GM12878 (cell line): ENCODE measurements at regions not wholly inside any gene's neighbourhood (a gene's known extent, or its start where the extent isn't known, plus 50 kb on each side); places are given as distances from the start of the nearest gene placed in this dataset.

Experiments
- ATAC-seq: fragments of 200-7000 bp; cut with Tn5 transposase; 3 replicates; pipeline ENCODE4 v1.9.1; 2020; ENCODE audit warnings: mild to moderate bottlenecking, moderate library complexity
- BruUV-seq: library from RNA; stranded (reverse); fragments of 400-500 nt; replicated peaks from 2 replicates; lab custom pipeline; 2021; lab: Mats Ljungman, UMichigan
- CTCF ChIA-PET: fragments of 300-600 bp; sonication (Branson Sonifier 250); formaldehyde crosslinking; extraction: SDS; loops from one replicate; lab custom pipeline; 2021; ENCODE audit warnings: inconsistent platforms; lab: Yijun Ruan, JAX
- POLR2A ChIA-PET: fragments of 350-600 bp; formaldehyde crosslinking; extraction: SDS; loops from one replicate; lab custom pipeline; 2021; ENCODE audit warnings: inconsistent platforms; lab: Charles Lee
- RAD21 ChIA-PET: fragments of 300-600 bp; sonication (Branson Sonifier 250); formaldehyde crosslinking; loops from one replicate; lab custom pipeline; 2023; ENCODE audit warnings: antibody characterized with exemption; ENCODE audit not compliant: unreplicated experiment; lab: Charles Lee
- SMC1A ChIA-PET: fragments of 300-600 bp; sonication (Branson Sonifier 250); formaldehyde crosslinking; loops from one replicate; lab custom pipeline; 2023; ENCODE audit not compliant: unreplicated experiment, uncharacterized antibody; lab: Charles Lee
- DNase-seq: peaks from one replicate; pipeline ENCODE4 v3.0.0-alpha.2; 2011; ENCODE audit warnings: low read depth, low spot score
- FAIRE-seq: peaks from 3 replicates; lab custom pipeline; 2011; peaks lifted over from hg19 to GRCh38; lab: Jason Lieb, UNC
- H2AFZ ChIP-seq: 2 replicates; pipeline ENCODE4 v1.6.0; 2011; ENCODE audit warnings: low read depth, low read length, control low read depth; ENCODE audit not compliant: control insufficient read depth
- H3K27ac ChIP-seq: 2 replicates; pipeline ENCODE4 v1.5.1; 2011; ENCODE audit warnings: control low read depth; ENCODE audit not compliant: control insufficient read depth, insufficient read depth
- H3K27me3 ChIP-seq, 2 experiments: replicated peaks in 1 of 2; 2 replicates each; pipeline versions ENCODE4 v1.6.0 to v1.6.1; 2011; ENCODE audit warnings: low read length in 1 of 2; ENCODE audit not compliant: control insufficient read depth in 2 of 2, insufficient read depth in 2 of 2
- H3K36me3 ChIP-seq, 2 experiments: 2 replicates each; pipeline ENCODE4 v1.5.1; 2011; ENCODE audit warnings: low read length in 1 of 2; ENCODE audit not compliant: control insufficient read depth in 2 of 2, insufficient read depth in 2 of 2
- H3K4me1 ChIP-seq: 2 replicates; pipeline ENCODE4 v1.6.1; 2011; ENCODE audit warnings: mild to moderate bottlenecking, low read length, moderate library complexity, mixed read lengths; ENCODE audit not compliant: control insufficient read depth, insufficient read depth
- H3K4me2 ChIP-seq: 2 replicates; pipeline ENCODE4 v1.6.0; 2011; ENCODE audit warnings: control low read depth; ENCODE audit not compliant: control insufficient read depth, insufficient read depth
- H3K4me3 ChIP-seq: fragments of 200-600 bp; sonication (generic); 2 replicates; pipeline ENCODE4 v1.5.1; 2016
- H3K79me2 ChIP-seq: 2 replicates; pipeline ENCODE4 v1.6.0; 2011; ENCODE audit warnings: low read length; ENCODE audit not compliant: control insufficient read depth, insufficient read depth
- H3K9ac ChIP-seq: 2 replicates; pipeline ENCODE4 v1.8.0; 2011; ENCODE audit warnings: low read length, control low read depth, mixed read lengths; ENCODE audit not compliant: control insufficient read depth, insufficient read depth
- H3K9me3 ChIP-seq: replicated peaks from 3 replicates; pipeline ENCODE4 v1.5.1; 2011; ENCODE audit warnings: mild to moderate bottlenecking, low read length; ENCODE audit not compliant: control insufficient read depth, insufficient read depth
- H4K20me1 ChIP-seq: 2 replicates; pipeline ENCODE4 v1.6.0; 2011; ENCODE audit not compliant: control insufficient read depth, insufficient read depth
- BRCA1 ChIP-seq: IDR thresholded peaks from 2 replicates; pipeline ENCODE4 v1.6.1; 2011; ENCODE audit warnings: low read depth, low read length, improper control_type of control experiment
- CBX5 ChIP-seq: sonication (generic); IDR thresholded peaks from 2 replicates; pipeline ENCODE4 v1.6.1; 2016; ENCODE audit warnings: low read depth, moderate library complexity, mild to moderate bottlenecking, inconsistent platforms
- CEBPZ ChIP-seq: fragments of 150-350 bp; IDR thresholded peaks from 2 replicates; pipeline ENCODE4 v1.6.1; 2016; ENCODE audit warnings: low read depth, low read length
- CHD2 ChIP-seq: IDR thresholded peaks from 2 replicates; pipeline ENCODE4 v1.6.1; 2011; ENCODE audit warnings: low read depth, low read length, improper control_type of control experiment, borderline replicate concordance
- CUX1 ChIP-seq: IDR thresholded peaks from 2 replicates; pipeline ENCODE4 v1.6.1; 2012; ENCODE audit warnings: improper control_type of control experiment, low read depth, low read length; ENCODE audit not compliant: insufficient replicate concordance
- ELK1 ChIP-seq: IDR thresholded peaks from 2 replicates; pipeline ENCODE4 v1.6.1; 2012; ENCODE audit warnings: low read depth, low read length, improper control_type of control experiment
- JUND ChIP-seq: IDR thresholded peaks from 2 replicates; pipeline ENCODE4 v1.6.1; 2012; ENCODE audit warnings: low read depth, mild to moderate bottlenecking, low read length, improper control_type of control experiment, moderate library complexity
- NFYA ChIP-seq: IDR thresholded peaks from 2 replicates; pipeline ENCODE4 v1.6.1; 2011; ENCODE audit warnings: low read depth, mild to moderate bottlenecking, low read length, improper control_type of control experiment, borderline replicate concordance
- SMARCA5 ChIP-seq: fragments of 450-650 bp; IDR thresholded peaks from 2 replicates; pipeline ENCODE4 v1.6.1; 2017; ENCODE audit warnings: mild to moderate bottlenecking
- SPI1 ChIP-seq: IDR thresholded peaks from 2 replicates; pipeline ENCODE4 v1.6.1; 2011; ENCODE audit warnings: low read depth, mild to moderate bottlenecking, low read length, moderate library complexity, borderline replicate concordance; ENCODE audit not compliant: insufficient read depth
- SREBF2 ChIP-seq: IDR thresholded peaks from 2 replicates; pipeline ENCODE4 v1.6.1; 2012; ENCODE audit warnings: mild to moderate bottlenecking, low read length
- ZNF217 ChIP-seq: fragments of 450-650 bp; IDR thresholded peaks from 2 replicates; pipeline ENCODE4 v1.6.1; 2017; ENCODE audit warnings: antibody characterized with exemption, mild to moderate bottlenecking
- WGBS: methylation state at CpG from one replicate; pipeline ENCODE4 v1.1.6; 2016; ENCODE audit warnings: low lambda C conversion rate; ENCODE audit not compliant: insufficient replicate concordance, insufficient coverage; ENCODE audit errors: missing lambda C conversion rate; 5-methylcytosine and 5-hydroxymethylcytosine counted together
- in situ Hi-C: fragments of 300-500 bp; cut with MboI; formaldehyde crosslinking; loops from 9 replicates; pipeline ENCODE4 v1.14.3; 2018; ENCODE audit warnings: mixed read lengths
- intact Hi-C: fragments of 100-400 bp; cut with micrococcal nuclease; formaldehyde crosslinking; loops from one replicate; pipeline ENCODE4 v1.14.2; 2022; ENCODE audit not compliant: unreplicated experiment

GRCh38 chr11:134521001-134521400 is 109.0 kb upstream of the B3GAT1 start:
- H3K4me2 ChIP-seq = no peak overlapping the region
- H3K9ac ChIP-seq = no peak overlapping the region
- H3K79me2 ChIP-seq = no peaks in the 10 kb centered on the region
- ChIA-PET SMC1A (no interaction called here), POLR2A (no interaction called here), RAD21 (no interaction called here), CTCF (no interaction called here)
- H3K27me3 ChIP-seq = no peaks in the 10 kb centered on the region; a peak in 1 of 4 replicates
- H2AFZ ChIP-seq = no peak overlapping the region
- BruUV-seq = no TSS peak
- in situ Hi-C loops = no loop called here
- H3K9me3 ChIP-seq = no peaks in the 10 kb centered on the region
- H3K4me1 ChIP-seq = no peaks in the 10 kb centered on the region
- intact Hi-C loops = no loop called here
- no peaks in the 10 kb centered on the region for H3K36me3 ChIP-seq
- WGBS = 63% methylated on average over 14 of the region's 14 CpGs
- DNase-seq (no peak), ATAC-seq (no peak), FAIRE-seq (no peak)
- H3K4me3 ChIP-seq = no peak overlapping the region
- no peaks in the 10 kb centered on the region for H4K20me1 ChIP-seq
- TF ChIP-seq JUND (no peak), SPI1 (no peak), BRCA1 (no peak), NFYA (no peak), ELK1 (no peak), CEBPZ (no peak), CUX1 (no peak), CBX5 (no peak), ZNF217 (no peak), CHD2 (no peak), SMARCA5 (no peak), SREBF2 (no peak)
- no peak overlapping the region for H3K27ac ChIP-seq
